Keratinocyte (primary cell): ENCODE measurements at regions not wholly inside any gene's neighbourhood (a gene's known extent, or its start where the extent isn't known, plus 50 kb on each side); places are given as distances from the start of the nearest gene placed in this dataset.

Experiments
- DNase-seq: peaks from one replicate; pipeline ENCODE4 v3.0.0-alpha.2; 2011; ENCODE audit warnings: low read depth, missing footprints, low spot score
- FAIRE-seq: peaks from 2 replicates; lab custom pipeline; 2011; peaks lifted over from hg19 to GRCh38; lab: Jason Lieb, UNC
- H2AFZ ChIP-seq: 2 replicates; pipeline ENCODE4 v1.6.0; 2012; ENCODE audit warnings: low read length, control low read depth, inconsistent platforms; ENCODE audit not compliant: control insufficient read depth
- H3K27ac ChIP-seq: 2 replicates; pipeline ENCODE4 v1.5.1; 2011; ENCODE audit warnings: low read length; ENCODE audit not compliant: control insufficient read depth, insufficient read depth
- H3K27me3 ChIP-seq: 3 replicates; pipeline ENCODE4 v1.6.0; 2011; ENCODE audit warnings: low read length; ENCODE audit not compliant: control insufficient read depth, insufficient read depth; ENCODE audit errors: extremely low read depth
- H3K36me3 ChIP-seq, 2 experiments: 2 replicates in 1 of 2; 3 replicates in 1 of 2; pipeline ENCODE4 v1.5.1; 2011; ENCODE audit warnings: low read length in 2 of 2, mild to moderate bottlenecking in 1 of 2; ENCODE audit not compliant: control insufficient read depth in 2 of 2, insufficient read depth in 2 of 2; ENCODE audit errors: extremely low read depth in 1 of 2
- H3K4me1 ChIP-seq: 3 replicates; pipeline ENCODE4 v1.5.1; 2011; ENCODE audit warnings: low read length; ENCODE audit not compliant: control insufficient read depth, insufficient read depth; ENCODE audit errors: extremely low read depth
- H3K4me2 ChIP-seq: 3 replicates; pipeline ENCODE4 v1.6.0; 2011; ENCODE audit warnings: low read depth, low read length; ENCODE audit not compliant: control insufficient read depth, insufficient read depth; ENCODE audit errors: extremely low read depth
- H3K4me3 ChIP-seq, 3 experiments: fragments of 200-600 bp in 1 of 3; sonication (generic) in 1 of 3; 2 replicates in 2 of 3; 3 replicates in 1 of 3; pipeline ENCODE4 v1.5.1; 2011 to 2016; ENCODE audit warnings: low read length in 3 of 3, mild to moderate bottlenecking in 3 of 3, control low read depth in 2 of 3, inconsistent platforms in 1 of 3, low read depth in 1 of 3, mixed read lengths in 1 of 3, mixed run types in 1 of 3, moderate library complexity in 1 of 3; ENCODE audit not compliant: control insufficient read depth in 2 of 3, insufficient read depth in 2 of 3; ENCODE audit errors: extremely low read depth in 1 of 3
- H3K79me2 ChIP-seq: 2 replicates; pipeline ENCODE4 v1.6.0; 2012; ENCODE audit warnings: low read length; ENCODE audit not compliant: control insufficient read depth, insufficient read depth
- H3K9ac ChIP-seq: 3 replicates; pipeline ENCODE4 v1.6.0; 2011; ENCODE audit warnings: low read length; ENCODE audit not compliant: control insufficient read depth, insufficient read depth; ENCODE audit errors: extremely low read depth
- H3K9me1 ChIP-seq: 3 replicates; pipeline ENCODE4 v1.6.0; 2011; ENCODE audit warnings: low read length; ENCODE audit not compliant: control insufficient read depth, insufficient read depth; ENCODE audit errors: extremely low read depth
- H3K9me3 ChIP-seq: 2 replicates; pipeline ENCODE4 v1.5.1; 2012; ENCODE audit warnings: low read depth, low read length; ENCODE audit not compliant: control insufficient read depth
- H4K20me1 ChIP-seq: 3 replicates; pipeline ENCODE4 v1.6.0; 2011; ENCODE audit warnings: low read length; ENCODE audit not compliant: control insufficient read depth, insufficient read depth; ENCODE audit errors: extremely low read depth
- EZH2 ChIP-seq: IDR thresholded peaks from one replicate; pipeline ENCODE4 v1.6.1; 2012; ENCODE audit warnings: inconsistent platforms, mild to moderate bottlenecking, low read length, moderate library complexity
- dilution Hi-C: fragments of 300-500 bp; cut with MboI; formaldehyde crosslinking; loops from one replicate; pipeline ENCODE4 v1.7.0; 2020; ENCODE audit warnings: low sequenced_read_pairs; ENCODE audit not compliant: extremely low pct_ligation_motif_present
- TF ChIP-seq, protein P1 (sequence below), 3 experiments: IDR thresholded peaks in 1 of 3; conservative IDR thresholded peaks in 1 of 3; optimal IDR thresholded peaks in 1 of 3; 2 replicates in 2 of 3; 3 replicates in 1 of 3; pipeline versions ENCODE3 to v1.5.1; 2011; ENCODE audit warnings: low read length in 3 of 3, mild to moderate bottlenecking in 3 of 3, moderate library complexity in 2 of 3, control low read depth in 1 of 3, inconsistent platforms in 1 of 3; ENCODE audit not compliant: insufficient read depth in 2 of 3; ENCODE audit errors: extremely low read depth in 1 of 3

DNA sequence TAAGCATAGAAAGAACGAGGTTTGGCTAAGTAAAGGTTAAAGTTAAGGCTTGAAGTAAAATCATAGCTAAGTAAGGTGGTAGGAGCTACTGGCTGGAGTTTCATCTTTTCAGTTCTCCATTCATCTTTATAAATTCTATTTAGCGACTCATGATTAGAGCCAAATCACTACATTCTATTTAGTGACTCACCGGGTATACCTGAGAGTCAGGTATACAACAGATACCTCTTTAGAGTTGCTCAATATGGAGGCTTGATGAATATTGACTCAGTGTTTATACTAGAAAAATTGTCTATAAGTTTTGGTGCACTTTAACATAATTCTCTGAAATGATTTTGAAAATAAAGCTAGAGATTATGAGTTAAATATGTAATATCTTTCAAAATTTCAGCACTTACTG, 328.8 kb upstream of the GRM7 start:
- dilution Hi-C loops, result no loop called here
- Histone ChIP-seq H3K4me2 (no peak overlapping the region), H3K79me2 (no peaks in the 10 kb centered on the region), H2AFZ (no peak overlapping the region), H3K27ac (no peak overlapping the region), H3K9ac (no peak overlapping the region), H3K4me3 (no peak overlapping the region), H4K20me1 (no peaks in the 10 kb centered on the region), H3K36me3 (no peaks in the 10 kb centered on the region), H3K4me1 (no peaks in the 10 kb centered on the region), H3K9me3 (no peaks in the 10 kb centered on the region), H3K9me1 (no peaks in the 10 kb centered on the region), H3K27me3 (no peaks in the 10 kb centered on the region)
- DNase-seq (no peak), FAIRE-seq (no peak)
- TF ChIP-seq, protein P1, sequence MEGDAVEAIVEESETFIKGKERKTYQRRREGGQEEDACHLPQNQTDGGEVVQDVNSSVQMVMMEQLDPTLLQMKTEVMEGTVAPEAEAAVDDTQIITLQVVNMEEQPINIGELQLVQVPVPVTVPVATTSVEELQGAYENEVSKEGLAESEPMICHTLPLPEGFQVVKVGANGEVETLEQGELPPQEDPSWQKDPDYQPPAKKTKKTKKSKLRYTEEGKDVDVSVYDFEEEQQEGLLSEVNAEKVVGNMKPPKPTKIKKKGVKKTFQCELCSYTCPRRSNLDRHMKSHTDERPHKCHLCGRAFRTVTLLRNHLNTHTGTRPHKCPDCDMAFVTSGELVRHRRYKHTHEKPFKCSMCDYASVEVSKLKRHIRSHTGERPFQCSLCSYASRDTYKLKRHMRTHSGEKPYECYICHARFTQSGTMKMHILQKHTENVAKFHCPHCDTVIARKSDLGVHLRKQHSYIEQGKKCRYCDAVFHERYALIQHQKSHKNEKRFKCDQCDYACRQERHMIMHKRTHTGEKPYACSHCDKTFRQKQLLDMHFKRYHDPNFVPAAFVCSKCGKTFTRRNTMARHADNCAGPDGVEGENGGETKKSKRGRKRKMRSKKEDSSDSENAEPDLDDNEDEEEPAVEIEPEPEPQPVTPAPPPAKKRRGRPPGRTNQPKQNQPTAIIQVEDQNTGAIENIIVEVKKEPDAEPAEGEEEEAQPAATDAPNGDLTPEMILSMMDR (optimal IDR thresholded peaks at IDR 0.05 in 1 of 3, IDR thresholded peaks at IDR 0.05 in 1 of 3, conservative IDR thresholded peaks at IDR 0.05 in 1 of 3; ENCODE audit: extremely low read depth in 1 of 3, insufficient read depth in 2 of 3, low read length in 3 of 3), result no peak
- no peak for TF ChIP-seq EZH2

DNA sequence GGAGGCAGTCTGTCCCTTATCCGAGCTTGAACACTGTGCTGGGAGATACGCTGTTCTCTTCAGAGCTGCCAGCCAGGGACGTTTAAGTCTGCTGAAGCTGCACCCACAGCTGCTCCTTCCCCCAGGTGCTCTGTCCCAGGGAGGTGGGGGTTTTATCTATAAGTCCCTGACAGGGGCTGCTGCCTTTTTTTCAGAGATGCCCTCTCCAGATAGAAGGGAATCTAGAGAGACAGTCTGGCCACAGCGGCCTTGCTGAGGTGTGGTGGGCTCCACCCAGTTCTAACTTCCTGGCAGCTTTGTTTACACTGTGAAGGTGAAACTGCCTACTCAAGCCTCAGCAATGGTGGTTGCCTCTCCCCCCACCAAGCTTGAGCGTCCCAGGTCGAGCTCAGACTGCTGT, 319.9 kb upstream of the GRM7 start:
- no peak for DNase-seq
- Histone ChIP-seq H3K36me3 (no peaks in the 10 kb centered on the region), H3K27ac (no peak overlapping the region), H2AFZ (no peak overlapping the region), H3K27me3 (no peaks in the 10 kb centered on the region), H3K9ac (no peak overlapping the region), H4K20me1 (no peaks in the 10 kb centered on the region), H3K9me1 (no peaks in the 10 kb centered on the region), H3K4me3 (no peak overlapping the region), H3K4me2 (no peak overlapping the region), H3K79me2 (no peaks in the 10 kb centered on the region), H3K9me3 (no peaks in the 10 kb centered on the region), H3K4me1 (no peaks in the 10 kb centered on the region)
- dilution Hi-C loops, result no loop called here
- no peak for TF ChIP-seq EZH2
- TF ChIP-seq, protein P1 (optimal IDR thresholded peaks at IDR 0.05 in 1 of 3, IDR thresholded peaks at IDR 0.05 in 1 of 3, conservative IDR thresholded peaks at IDR 0.05 in 1 of 3; ENCODE audit: extremely low read depth in 1 of 3, insufficient read depth in 2 of 3, low read length in 3 of 3), result no peak
- FAIRE-seq, result no peak
